ENCODE measurements at regions not wholly inside any gene's neighbourhood (a gene's known extent, or its start where the extent isn't known, plus 50 kb on each side); places are given as distances from the start of the nearest gene placed in this dataset.

GRCh38 chr2:181285116-181285515 is 172.1 kb upstream of the ITGA4 start:
- TF ChIP-seq, protein P1, sequence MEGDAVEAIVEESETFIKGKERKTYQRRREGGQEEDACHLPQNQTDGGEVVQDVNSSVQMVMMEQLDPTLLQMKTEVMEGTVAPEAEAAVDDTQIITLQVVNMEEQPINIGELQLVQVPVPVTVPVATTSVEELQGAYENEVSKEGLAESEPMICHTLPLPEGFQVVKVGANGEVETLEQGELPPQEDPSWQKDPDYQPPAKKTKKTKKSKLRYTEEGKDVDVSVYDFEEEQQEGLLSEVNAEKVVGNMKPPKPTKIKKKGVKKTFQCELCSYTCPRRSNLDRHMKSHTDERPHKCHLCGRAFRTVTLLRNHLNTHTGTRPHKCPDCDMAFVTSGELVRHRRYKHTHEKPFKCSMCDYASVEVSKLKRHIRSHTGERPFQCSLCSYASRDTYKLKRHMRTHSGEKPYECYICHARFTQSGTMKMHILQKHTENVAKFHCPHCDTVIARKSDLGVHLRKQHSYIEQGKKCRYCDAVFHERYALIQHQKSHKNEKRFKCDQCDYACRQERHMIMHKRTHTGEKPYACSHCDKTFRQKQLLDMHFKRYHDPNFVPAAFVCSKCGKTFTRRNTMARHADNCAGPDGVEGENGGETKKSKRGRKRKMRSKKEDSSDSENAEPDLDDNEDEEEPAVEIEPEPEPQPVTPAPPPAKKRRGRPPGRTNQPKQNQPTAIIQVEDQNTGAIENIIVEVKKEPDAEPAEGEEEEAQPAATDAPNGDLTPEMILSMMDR (IDR thresholded peaks at IDR 0.05; ENCODE audit: insufficient read depth, low read length, poor library complexity, severe bottlenecking), result no peak
- no peaks in the 10 kb centered on the region for H3K27me3 ChIP-seq (replicated peaks; ENCODE audit: control insufficient read depth, insufficient read depth, low read length)
- H3K36me3 ChIP-seq (ENCODE audit: control insufficient read depth, insufficient read depth, low read length), result no peaks in the 10 kb centered on the region
- DNase-seq (ENCODE audit: extremely low read depth, insufficient read length), result no peak
- no peak overlapping the region for H3K4me3 ChIP-seq (replicated peaks; ENCODE audit: low read depth, low read length)

DNA sequence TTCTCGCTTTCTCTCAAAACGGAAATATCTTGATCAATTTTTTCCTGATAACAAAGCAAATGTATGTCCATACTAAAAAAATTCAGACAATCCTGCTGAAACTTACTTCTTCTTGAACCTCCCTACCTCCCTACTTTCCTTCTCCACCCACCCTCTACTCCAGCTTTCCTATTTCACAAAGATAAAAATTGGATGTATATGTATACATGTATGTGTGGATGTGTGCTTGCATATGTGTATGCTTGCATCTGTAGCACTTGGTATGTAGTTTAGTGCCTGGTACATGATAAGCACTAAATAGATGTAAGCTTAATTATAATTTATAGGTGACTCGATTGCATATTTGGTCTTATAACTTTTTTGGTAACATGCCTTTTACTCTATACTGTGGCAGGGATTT is 167.5 kb upstream of the ITGA4 start:
- TF ChIP-seq, protein P1 (IDR thresholded peaks at IDR 0.05; ENCODE audit: insufficient read depth, low read length, poor library complexity, severe bottlenecking), result no peak
- Histone ChIP-seq H3K4me3 (replicated peaks; ENCODE audit: low read depth, low read length) (no peak overlapping the region), H3K27me3 (replicated peaks; ENCODE audit: control insufficient read depth, insufficient read depth, low read length) (no peaks in the 10 kb centered on the region), H3K36me3 (ENCODE audit: control insufficient read depth, insufficient read depth, low read length) (no peaks in the 10 kb centered on the region)
- DNase-seq (ENCODE audit: extremely low read depth, insufficient read length), result no peak

DNA sequence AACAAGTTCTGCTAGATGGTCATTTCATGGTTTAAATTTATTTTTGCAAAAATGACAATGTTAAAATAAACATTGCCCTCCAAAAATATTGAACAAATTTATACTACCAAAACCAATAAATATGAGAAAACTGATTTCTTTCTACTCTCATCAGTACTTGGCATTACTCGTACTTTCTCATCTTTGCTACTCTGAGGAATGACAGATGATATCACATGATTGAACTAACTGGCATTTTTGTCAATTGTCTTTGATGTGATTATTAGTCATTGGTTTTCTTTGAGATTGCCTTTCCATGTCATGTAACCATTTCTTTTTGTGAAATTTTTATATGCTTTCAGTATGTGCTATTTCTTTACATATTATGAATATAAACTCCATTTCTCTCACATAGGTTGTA is 167.0 kb upstream of the ITGA4 start:
- Histone ChIP-seq H3K27me3 (replicated peaks; ENCODE audit: control insufficient read depth, insufficient read depth, low read length) (no peaks in the 10 kb centered on the region), H3K4me3 (replicated peaks; ENCODE audit: low read depth, low read length) (no peak overlapping the region), H3K36me3 (ENCODE audit: control insufficient read depth, insufficient read depth, low read length) (no peaks in the 10 kb centered on the region)
- no peak for DNase-seq (ENCODE audit: extremely low read depth, insufficient read length)
- TF ChIP-seq, protein P1 (IDR thresholded peaks at IDR 0.05; ENCODE audit: insufficient read depth, low read length, poor library complexity, severe bottlenecking), result no peak

- DNase-seq (ENCODE audit: extremely low read depth, insufficient read length), result no peak
- no peaks in the 10 kb centered on the region for H3K36me3 ChIP-seq (ENCODE audit: control insufficient read depth, insufficient read depth, low read length)
- H3K27me3 ChIP-seq (replicated peaks; ENCODE audit: control insufficient read depth, insufficient read depth, low read length), result no peaks in the 10 kb centered on the region
- H3K4me3 ChIP-seq (replicated peaks; ENCODE audit: low read depth, low read length), result no peak overlapping the region
- TF ChIP-seq, protein P1 (IDR thresholded peaks at IDR 0.05; ENCODE audit: insufficient read depth, low read length, poor library complexity, severe bottlenecking), result no peak
These were observed 162.2 kb upstream of the ITGA4 start for GRCh38 chr2:181294979-181295378.

DNA sequence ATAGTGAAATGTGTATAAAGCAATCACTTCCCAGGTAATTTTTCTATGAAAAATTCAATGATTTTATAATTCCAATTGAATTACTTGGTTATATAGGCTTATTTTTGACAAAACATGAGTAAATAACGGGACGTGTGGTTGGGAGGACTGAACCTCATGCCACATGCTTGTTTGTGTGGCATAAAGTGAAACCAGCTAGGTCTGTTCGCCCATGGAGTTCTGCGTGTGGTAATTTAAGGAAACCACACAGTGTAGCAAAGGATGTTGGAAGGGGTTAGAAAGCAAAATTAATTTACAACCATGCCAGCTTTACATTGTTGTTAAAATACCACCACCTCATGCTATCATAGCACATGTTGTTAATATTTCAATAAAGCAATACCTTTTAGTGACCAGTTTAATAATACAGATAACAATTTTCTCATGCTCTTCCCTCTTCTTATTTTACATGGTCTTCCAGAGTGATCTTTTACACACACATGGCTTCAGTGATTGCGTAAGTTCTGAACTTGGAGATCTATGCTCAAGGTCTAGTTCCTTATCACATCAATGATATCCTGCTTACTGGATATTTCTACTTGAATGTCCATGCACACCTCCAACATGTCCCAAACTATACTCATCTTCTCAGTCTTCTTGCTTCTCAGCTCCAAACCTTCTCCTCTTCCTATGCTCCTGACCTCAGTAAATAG is 156.4 kb upstream of the ITGA4 start:
- Histone ChIP-seq H3K36me3 (ENCODE audit: control insufficient read depth, insufficient read depth, low read length) (no peaks in the 10 kb centered on the region), H3K27me3 (replicated peaks; ENCODE audit: control insufficient read depth, insufficient read depth, low read length) (no peaks in the 10 kb centered on the region), H3K4me3 (replicated peaks; ENCODE audit: low read depth, low read length) (no peak overlapping the region)
- TF ChIP-seq, protein P1 (IDR thresholded peaks at IDR 0.05; ENCODE audit: insufficient read depth, low read length, poor library complexity, severe bottlenecking), result no peak
- DNase-seq (ENCODE audit: extremely low read depth, insufficient read length), result no peak
